ENCODE measurements at regions not wholly inside any gene's neighbourhood (a gene's known extent, or its start where the extent isn't known, plus 50 kb on each side); places are given as distances from the start of the nearest gene placed in this dataset.

GRCh38 chr16:13839577-13839976 lies 80.4 kb upstream of the ERCC4 start:
- DNase-seq (ENCODE audit: low read depth, low spot score) = no peak
- ChIA-PET CTCF (no interaction called here), RAD21 (ENCODE audit: low non-redundant PET in 1 of 2, low total read pairs in 2 of 2, uncharacterized antibody in 2 of 2, unreplicated experiment in 2 of 2) (no interaction called here), POLR2A (no interaction called here)
- Histone ChIP-seq H3K36me3 (ENCODE audit: control insufficient read depth in 1 of 2, insufficient read depth in 2 of 2, low read length in 2 of 2) (no peaks in the 10 kb centered on the region), H3K4me3 (replicated peaks in 1 of 2; ENCODE audit: low read depth in 1 of 2, low read length in 2 of 2) (no peak overlapping the region), H3K4me1 (ENCODE audit: control insufficient read depth in 1 of 2, insufficient read depth in 2 of 2, low read length in 2 of 2) (no peaks in the 10 kb centered on the region), H3K27me3 (ENCODE audit: insufficient read depth, low read length) (peaks cover 42% of the 10 kb centered on the region), H4K20me1 (ENCODE audit: insufficient read depth) (no peaks in the 10 kb centered on the region), H2AFZ (ENCODE audit: low read depth, low read length, poor library complexity, severe bottlenecking) (no peak overlapping the region), H3K79me2 (ENCODE audit: insufficient read depth, low read length) (no peaks in the 10 kb centered on the region), H3K27ac (ENCODE audit: low read depth, low read length) (no peak overlapping the region), H3K9me3 (ENCODE audit: control insufficient read depth in 1 of 2, insufficient read depth in 1 of 2, low read depth in 1 of 2, low read length in 2 of 2) (no peaks in the 10 kb centered on the region), H3K9me2 (ENCODE audit: insufficient read depth) (no peaks in the 10 kb centered on the region), H3K9ac (ENCODE audit: low read length) (no peak overlapping the region), H3K4me2 (ENCODE audit: low read length) (no peak overlapping the region)
- ATAC-seq = no peak
- no TSS peak for BruUV-seq (replicated peaks)
- intact Hi-C loops (cut with micrococcal nuclease) = no loop called here
- peak in 2 of 3 experiments; percentile 38 to 46; a peak in 3 of 6 replicates for TF ChIP-seq CTCF (IDR thresholded peaks at IDR 0.05 in 2 of 3, conservative IDR thresholded peaks at IDR 0.05 in 1 of 3; ENCODE audit: borderline replicate concordance in 1 of 3, insufficient read depth in 1 of 3, low read depth in 2 of 3, low read length in 2 of 3)
- TF ChIP-seq POLR2AphosphoS5 (IDR thresholded peaks at IDR 0.05; ENCODE audit: low read depth, low read length) = no peak

- POLR2A ChIA-PET = no interaction called here
- H3K36me3 ChIP-seq (ENCODE audit: control insufficient read depth in 1 of 2, insufficient read depth in 2 of 2, low read length in 2 of 2) = no peaks in the 10 kb centered on the region
- RAD21 ChIA-PET (ENCODE audit: low non-redundant PET in 1 of 2, low total read pairs in 2 of 2, uncharacterized antibody in 2 of 2, unreplicated experiment in 2 of 2) = no interaction called here
- H3K27ac ChIP-seq (ENCODE audit: low read depth, low read length) = no peak overlapping the region
- ATAC-seq (no peak), DNase-seq (ENCODE audit: low read depth, low spot score) (no peak)
- H2AFZ ChIP-seq (ENCODE audit: low read depth, low read length, poor library complexity, severe bottlenecking) = no peak overlapping the region
- H3K9me2 ChIP-seq (ENCODE audit: insufficient read depth) = no peaks in the 10 kb centered on the region
- no peak overlapping the region for H3K9ac ChIP-seq (ENCODE audit: low read length)
- CTCF ChIA-PET = no interaction called here
- no peak overlapping the region for H3K4me2 ChIP-seq (ENCODE audit: low read length)
- no TSS peak for BruUV-seq (replicated peaks)
- H3K79me2 ChIP-seq (ENCODE audit: insufficient read depth, low read length) = no peaks in the 10 kb centered on the region
- TF ChIP-seq TCF7L2 (IDR thresholded peaks at IDR 0.05; ENCODE audit: borderline replicate concordance, extremely low read depth, insufficient read depth, insufficient read length) = no peak
- TF ChIP-seq SRF (IDR thresholded peaks at IDR 0.05; ENCODE audit: low read depth) = no peak
- TF ChIP-seq EZH2 (IDR thresholded peaks at IDR 0.05) = no peak
- no peak for TF ChIP-seq FOSL1 (IDR thresholded peaks at IDR 0.05; ENCODE audit: low read depth)
- TF ChIP-seq ZBTB33 (IDR thresholded peaks at IDR 0.05; ENCODE audit: extremely low read depth, insufficient replicate concordance, low read length) = no peak
- no peak for TF ChIP-seq SIN3A (IDR thresholded peaks at IDR 0.05; ENCODE audit: low read depth)
- TF ChIP-seq CBX3 (IDR thresholded peaks at IDR 0.05; ENCODE audit: low read depth) = no peak
- TF ChIP-seq SP1 (IDR thresholded peaks at IDR 0.05; ENCODE audit: low read depth) = no peak
- no peak for TF ChIP-seq ELF1 (IDR thresholded peaks at IDR 0.05; ENCODE audit: borderline replicate concordance, low read depth)
- no peak for TF ChIP-seq EGR1 (IDR thresholded peaks at IDR 0.05; ENCODE audit: low read depth)
- TF ChIP-seq ATF3 (IDR thresholded peaks at IDR 0.05) = no peak
- no peak overlapping the region for H3K4me3 ChIP-seq (replicated peaks in 1 of 2; ENCODE audit: low read depth in 1 of 2, low read length in 2 of 2)
- intact Hi-C loops (cut with micrococcal nuclease) = no loop called here
- H3K27me3 ChIP-seq (ENCODE audit: insufficient read depth, low read length) = peaks cover 26% of the 10 kb centered on the region
- H3K4me1 ChIP-seq (ENCODE audit: control insufficient read depth in 1 of 2, insufficient read depth in 2 of 2, low read length in 2 of 2) = no peaks in the 10 kb centered on the region
- no peaks in the 10 kb centered on the region for H4K20me1 ChIP-seq (ENCODE audit: insufficient read depth)
- H3K9me3 ChIP-seq (ENCODE audit: control insufficient read depth in 1 of 2, insufficient read depth in 1 of 2, low read depth in 1 of 2, low read length in 2 of 2) = no peaks in the 10 kb centered on the region
These were observed 74.7 kb upstream of the ERCC4 start for GRCh38 chr16:13845232-13845631.
